Neural progenitor cell (in vitro differentiated cells): ENCODE measurements at regions not wholly inside any gene's neighbourhood (a gene's known extent, or its start where the extent isn't known, plus 50 kb on each side); places are given as distances from the start of the nearest gene placed in this dataset.
"Not testable (repeated sequence)": the region's sequence is repeated elsewhere in the genome, so short reads cannot be mapped to it uniquely, and the experiment has no call there.

Source experiments
- DNase-seq: peaks from one replicate; pipeline ENCODE4 v3.0.0-alpha.2; 2016; ENCODE audit warnings: low spot score
- H2AFZ ChIP-seq: fragments of 200-600 bp; sonication (generic); replicated peaks from 2 replicates; pipeline ENCODE4 v1.6.1; 2016; ENCODE audit warnings: antibody characterized with exemption
- H3F3A ChIP-seq: fragments of 200-600 bp; sonication (generic); 2 replicates; pipeline ENCODE4 v1.6.1; 2016; ENCODE audit warnings: antibody characterized with exemption, low read depth
- H3K27ac ChIP-seq: fragments of 200-600 bp; sonication (generic); 2 replicates; pipeline ENCODE4 v1.5.1; 2016; ENCODE audit warnings: mild to moderate bottlenecking
- H3K27me3 ChIP-seq: fragments of 200-600 bp; sonication (generic); 2 replicates; pipeline ENCODE4 v1.6.1; 2016; ENCODE audit warnings: mild to moderate bottlenecking, moderate library complexity
- H3K36me3 ChIP-seq: fragments of 200-600 bp; sonication (generic); 2 replicates; pipeline ENCODE4 v1.5.1; 2016
- H3K4me1 ChIP-seq: fragments of 200-600 bp; sonication (generic); 2 replicates; pipeline ENCODE4 v1.6.1; 2016; ENCODE audit warnings: mixed run types
- H3K4me2 ChIP-seq: fragments of 200-600 bp; sonication (generic); 2 replicates; pipeline ENCODE4 v1.6.1; 2016
- H3K4me3 ChIP-seq: fragments of 200-600 bp; sonication (generic); 2 replicates; pipeline ENCODE4 v1.5.1; 2016
- H3K79me2 ChIP-seq: fragments of 200-600 bp; sonication (generic); 2 replicates; pipeline ENCODE4 v1.6.1; 2016; ENCODE audit warnings: low read depth
- H3K9ac ChIP-seq: fragments of 200-600 bp; sonication (generic); 2 replicates; pipeline ENCODE4 v1.6.1; 2016
- H3K9me3 ChIP-seq: fragments of 200-600 bp; sonication (generic); 2 replicates; pipeline ENCODE4 v1.5.1; 2016; ENCODE audit warnings: low read depth
- H4K20me1 ChIP-seq: fragments of 200-600 bp; sonication (generic); 2 replicates; pipeline ENCODE4 v1.6.1; 2016; ENCODE audit warnings: low read depth
- H3K27ac Mint-ChIP-seq: 3 replicates; pipeline ENCODE4 v1.8.0; 2021; ENCODE audit warnings: mixed read lengths
- H3K27me3 Mint-ChIP-seq: 2 replicates; pipeline ENCODE4 v1.8.0; 2022; ENCODE audit warnings: low read depth, mild to moderate bottlenecking, inconsistent platforms, moderate library complexity, mixed read lengths; ENCODE audit not compliant: insufficient read depth
- H3K36me3 Mint-ChIP-seq: 3 replicates; pipeline ENCODE4 v1.8.0; 2021; ENCODE audit warnings: mixed read lengths
- H3K4me1 Mint-ChIP-seq: 3 replicates; pipeline ENCODE4 v1.8.0; 2021; ENCODE audit warnings: mixed read lengths
- H3K4me3 Mint-ChIP-seq: 3 replicates; pipeline ENCODE4 v1.8.0; 2021; ENCODE audit warnings: mild to moderate bottlenecking, moderate library complexity, mixed read lengths
- H3K9me3 Mint-ChIP-seq: 3 replicates; pipeline ENCODE4 v1.8.0; 2020; ENCODE audit warnings: mixed read lengths
- EZH2 ChIP-seq: fragments of 200-600 bp; sonication (generic); IDR thresholded peaks from 2 replicates; pipeline ENCODE4 v1.6.1; 2017; ENCODE audit warnings: antibody characterized with exemption, mild to moderate bottlenecking, moderate library complexity
- EZH2phosphoT487 ChIP-seq: fragments of 200-600 bp; sonication (generic); IDR thresholded peaks from 2 replicates; pipeline ENCODE4 v1.6.1; 2017; ENCODE audit warnings: antibody characterized with exemption
- TF ChIP-seq, protein P1 (sequence below): fragments of 200-600 bp; sonication (generic); IDR thresholded peaks from 2 replicates; pipeline ENCODE4 v1.5.1; 2017; ENCODE audit warnings: antibody characterized with exemption, mild to moderate bottlenecking

DNA sequence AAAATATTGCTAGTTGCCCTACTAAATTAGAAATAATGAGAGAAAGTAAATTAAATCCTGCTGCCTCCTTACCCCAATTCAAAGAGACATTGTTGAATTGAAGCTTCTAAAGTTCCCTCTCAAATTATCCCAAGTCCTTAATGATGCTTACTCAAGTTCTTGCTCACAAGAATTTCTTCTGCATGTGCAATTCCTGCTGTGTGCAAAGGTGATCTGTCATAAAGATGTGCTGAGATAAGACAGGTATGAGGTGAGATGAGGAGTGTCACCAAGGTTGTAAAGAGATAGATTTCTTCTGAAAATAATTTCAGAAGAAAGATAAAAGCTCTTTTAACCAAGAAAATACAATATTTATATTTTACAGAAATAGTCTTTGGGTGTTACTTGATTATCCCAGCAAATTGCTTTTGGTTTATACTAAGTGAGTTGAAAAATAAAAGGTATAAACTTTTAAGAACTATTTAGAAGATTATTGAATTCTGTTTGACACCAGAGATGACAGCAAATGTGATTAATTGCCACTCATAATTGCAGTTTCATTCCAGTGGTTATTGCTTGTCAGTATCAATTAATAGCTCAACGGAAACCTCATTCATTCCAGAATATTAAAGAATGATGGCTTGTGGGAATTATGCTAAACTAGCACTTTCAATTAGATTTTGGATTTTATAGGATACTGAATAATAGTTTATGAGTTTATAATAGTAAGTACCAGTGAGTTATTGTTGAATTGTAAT is 674.3 kb downstream of the STK39 start:
- Histone ChIP-seq H3K9ac (no peak overlapping the region), H3K4me3 (no peak overlapping the region), H3K4me2 (no peak overlapping the region), H3K79me2 (no peaks in the 10 kb centered on the region), H4K20me1 (no peaks in the 10 kb centered on the region), H3K27ac (no peak overlapping the region), H3K36me3 (no peaks in the 10 kb centered on the region), H3K27me3 (no peaks in the 10 kb centered on the region), H3K9me3 (no peaks in the 10 kb centered on the region), H3F3A (no peaks in the 10 kb centered on the region), H2AFZ (no peak overlapping the region), H3K4me1 (peaks cover 8% of the 10 kb centered on the region)
- Mint-ChIP-seq H3K4me3 (no peak overlapping the region), H3K27ac (no peak overlapping the region), H3K4me1 (no peaks in the 10 kb centered on the region), H3K9me3 (no peaks in the 10 kb centered on the region), H3K27me3 (no peaks in the 10 kb centered on the region), H3K36me3 (no peaks in the 10 kb centered on the region)
- DNase-seq = no peak
- TF ChIP-seq, protein P1, sequence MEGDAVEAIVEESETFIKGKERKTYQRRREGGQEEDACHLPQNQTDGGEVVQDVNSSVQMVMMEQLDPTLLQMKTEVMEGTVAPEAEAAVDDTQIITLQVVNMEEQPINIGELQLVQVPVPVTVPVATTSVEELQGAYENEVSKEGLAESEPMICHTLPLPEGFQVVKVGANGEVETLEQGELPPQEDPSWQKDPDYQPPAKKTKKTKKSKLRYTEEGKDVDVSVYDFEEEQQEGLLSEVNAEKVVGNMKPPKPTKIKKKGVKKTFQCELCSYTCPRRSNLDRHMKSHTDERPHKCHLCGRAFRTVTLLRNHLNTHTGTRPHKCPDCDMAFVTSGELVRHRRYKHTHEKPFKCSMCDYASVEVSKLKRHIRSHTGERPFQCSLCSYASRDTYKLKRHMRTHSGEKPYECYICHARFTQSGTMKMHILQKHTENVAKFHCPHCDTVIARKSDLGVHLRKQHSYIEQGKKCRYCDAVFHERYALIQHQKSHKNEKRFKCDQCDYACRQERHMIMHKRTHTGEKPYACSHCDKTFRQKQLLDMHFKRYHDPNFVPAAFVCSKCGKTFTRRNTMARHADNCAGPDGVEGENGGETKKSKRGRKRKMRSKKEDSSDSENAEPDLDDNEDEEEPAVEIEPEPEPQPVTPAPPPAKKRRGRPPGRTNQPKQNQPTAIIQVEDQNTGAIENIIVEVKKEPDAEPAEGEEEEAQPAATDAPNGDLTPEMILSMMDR = no peak
- TF ChIP-seq EZH2 = no peak
- TF ChIP-seq EZH2phosphoT487 = no peak

DNA sequence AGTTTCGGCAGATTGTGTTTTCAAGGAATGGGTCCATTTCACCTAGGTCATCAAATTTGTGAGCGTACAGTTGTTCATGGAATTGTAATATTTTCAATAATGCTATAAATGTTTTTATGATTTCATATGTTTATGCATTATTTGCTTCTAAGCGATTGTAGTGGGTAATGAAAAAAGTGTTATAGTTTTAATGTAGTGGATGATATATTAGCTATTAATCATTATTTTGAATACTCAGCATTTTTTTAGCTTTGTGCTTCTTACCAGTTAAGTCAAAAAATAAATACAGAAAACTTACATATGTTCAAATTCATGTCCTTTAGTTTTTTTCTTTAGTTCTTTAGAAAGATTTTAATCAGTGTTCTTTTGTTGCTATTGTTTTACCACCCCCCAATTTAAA is 677.0 kb downstream of the STK39 start:
- H3K4me1 ChIP-seq = no peaks in the 10 kb centered on the region
- H3K27me3 Mint-ChIP-seq = no peaks in the 10 kb centered on the region
- no peaks in the 10 kb centered on the region for H3K36me3 Mint-ChIP-seq
- H3K9me3 Mint-ChIP-seq = peaks cover 5% of the 10 kb centered on the region
- no peaks in the 10 kb centered on the region for H3K9me3 ChIP-seq
- no peak overlapping the region for H3K9ac ChIP-seq
- H3K36me3 ChIP-seq = no peaks in the 10 kb centered on the region
- DNase-seq = no peak
- H3K4me3 ChIP-seq = no peak overlapping the region
- H3F3A ChIP-seq = no peaks in the 10 kb centered on the region
- no peaks in the 10 kb centered on the region for H3K79me2 ChIP-seq
- H3K4me2 ChIP-seq = no peak overlapping the region
- no peaks in the 10 kb centered on the region for H4K20me1 ChIP-seq
- H2AFZ ChIP-seq = no peak overlapping the region
- H3K4me1 Mint-ChIP-seq = no peaks in the 10 kb centered on the region
- no peak for TF ChIP-seq EZH2
- TF ChIP-seq, protein P1 = no peak
- TF ChIP-seq EZH2phosphoT487 = no peak
- H3K27me3 ChIP-seq = no peaks in the 10 kb centered on the region
- no peak overlapping the region for H3K27ac Mint-ChIP-seq
- no peak overlapping the region for H3K4me3 Mint-ChIP-seq
- no peak overlapping the region for H3K27ac ChIP-seq

DNA sequence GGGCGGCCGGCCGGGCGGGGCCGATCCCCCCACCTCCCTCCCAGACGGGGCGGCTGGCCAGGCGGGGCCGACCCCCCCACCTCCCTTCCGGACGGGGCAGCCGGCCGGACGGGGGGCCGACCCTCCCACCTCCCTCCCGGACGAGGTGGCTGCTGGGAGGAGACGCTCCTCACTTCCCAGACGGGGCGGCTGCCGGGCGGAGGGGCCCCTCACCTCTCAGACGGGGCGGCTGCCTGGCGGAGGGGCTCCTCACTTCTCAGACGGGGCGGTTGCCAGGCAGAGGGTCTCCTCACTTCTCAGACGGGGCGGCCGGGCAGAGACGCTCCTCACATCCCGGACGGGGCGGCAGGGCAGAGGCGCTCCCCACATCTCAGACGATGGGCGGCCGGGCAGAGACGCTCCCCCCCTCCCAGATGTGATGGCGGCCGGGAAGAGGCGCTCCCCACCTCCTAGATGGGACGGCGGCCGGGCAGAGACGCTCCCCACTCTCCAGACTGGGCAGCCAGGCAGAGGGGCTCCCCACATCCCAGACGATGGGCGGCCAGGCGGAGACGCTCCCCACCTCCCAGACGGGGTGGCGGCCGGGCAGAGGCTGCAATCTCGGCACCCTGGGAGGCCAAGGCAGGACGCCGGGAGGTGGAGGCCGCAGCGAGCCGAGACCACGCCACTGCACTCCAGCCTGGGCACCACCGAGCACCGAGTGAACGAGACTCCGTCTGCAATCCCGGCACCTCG is 675.8 kb downstream of the XIRP2 start:
- H3K4me3 ChIP-seq, DNase-seq, H3K36me3 Mint-ChIP-seq, H3K9ac ChIP-seq, H3K27me3 ChIP-seq, H3K4me3 Mint-ChIP-seq, H3K4me1 ChIP-seq, H3K9me3 ChIP-seq, H3K4me2 ChIP-seq, H3K36me3 ChIP-seq, H3K79me2 ChIP-seq, H3K27ac Mint-ChIP-seq, H3K4me1 Mint-ChIP-seq, H3K27ac ChIP-seq, H2AFZ ChIP-seq, H4K20me1 ChIP-seq, H3K27me3 Mint-ChIP-seq, H3F3A ChIP-seq: not testable (repeated sequence)
- H3K9me3 Mint-ChIP-seq = peaks cover 24% of the 10 kb centered on the region

DNA sequence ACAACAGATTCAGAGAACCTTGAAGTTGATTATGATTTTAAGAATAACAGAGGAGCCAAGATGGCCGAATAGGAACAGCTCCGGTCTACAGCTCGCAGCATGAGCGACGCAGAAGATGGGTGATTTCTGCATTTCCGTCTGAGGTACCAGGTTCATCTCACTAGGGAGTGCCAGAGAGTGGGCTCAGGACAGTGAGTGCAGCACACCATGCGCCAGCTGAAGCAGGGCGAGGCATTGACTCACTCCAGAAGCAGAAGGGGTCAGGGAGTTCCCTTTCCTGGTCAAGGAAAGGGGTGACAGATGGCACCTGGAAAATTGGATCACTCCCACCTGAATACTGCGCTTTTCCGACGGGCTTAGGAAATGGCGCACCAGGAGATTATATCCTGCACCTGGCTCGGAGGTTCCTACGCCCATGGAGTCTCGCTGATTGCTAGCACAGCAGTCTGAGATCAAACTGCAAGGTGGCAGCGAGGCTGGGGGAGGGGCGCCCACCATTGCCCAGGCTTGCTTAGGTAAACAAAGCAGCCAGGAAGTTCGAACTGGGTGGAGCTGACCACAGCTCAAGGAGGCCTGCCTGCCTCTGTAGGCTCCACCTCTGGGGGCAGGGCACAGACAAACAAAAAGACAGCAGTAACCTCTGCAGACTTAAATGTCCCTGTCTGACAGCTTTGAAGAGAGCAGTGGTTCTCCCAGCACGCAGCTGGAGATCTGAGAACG is 670.2 kb downstream of the XIRP2 start:
- H3K27ac ChIP-seq, H3K79me2 ChIP-seq, H4K20me1 ChIP-seq, H3K27ac Mint-ChIP-seq, H3K9me3 ChIP-seq, H3K9ac ChIP-seq, H3K27me3 ChIP-seq, H3F3A ChIP-seq, H3K36me3 ChIP-seq, H2AFZ ChIP-seq, H3K4me3 ChIP-seq, H3K27me3 Mint-ChIP-seq, DNase-seq, H3K4me3 Mint-ChIP-seq, H3K4me2 ChIP-seq, H3K4me1 ChIP-seq, H3K4me1 Mint-ChIP-seq: not testable (repeated sequence)
- Mint-ChIP-seq H3K36me3 (peaks cover 11% of the 10 kb centered on the region), H3K9me3 (peaks cover 17% of the 10 kb centered on the region)
